ENCODE measurements at regions not wholly inside any gene's neighbourhood (a gene's known extent, or its start where the extent isn't known, plus 50 kb on each side); places are given as distances from the start of the nearest gene placed in this dataset.

GRCh38 chr2:16130541-16130880 lies 190.2 kb downstream of the MYCN start:
- Histone ChIP-seq H3K27me3 (no peaks in the 10 kb centered on the region), H3K9me3 (no peaks in the 10 kb centered on the region), H3K36me3 (no peaks in the 10 kb centered on the region), H3K4me1 (no peaks in the 10 kb centered on the region), H3K27ac (no peak overlapping the region), H3K4me3 (no peak overlapping the region)
- no peak for TF ChIP-seq CTCF (IDR thresholded peaks at IDR 0.05)
- no peak for DNase-seq (ENCODE audit: low spot score)

DNA sequence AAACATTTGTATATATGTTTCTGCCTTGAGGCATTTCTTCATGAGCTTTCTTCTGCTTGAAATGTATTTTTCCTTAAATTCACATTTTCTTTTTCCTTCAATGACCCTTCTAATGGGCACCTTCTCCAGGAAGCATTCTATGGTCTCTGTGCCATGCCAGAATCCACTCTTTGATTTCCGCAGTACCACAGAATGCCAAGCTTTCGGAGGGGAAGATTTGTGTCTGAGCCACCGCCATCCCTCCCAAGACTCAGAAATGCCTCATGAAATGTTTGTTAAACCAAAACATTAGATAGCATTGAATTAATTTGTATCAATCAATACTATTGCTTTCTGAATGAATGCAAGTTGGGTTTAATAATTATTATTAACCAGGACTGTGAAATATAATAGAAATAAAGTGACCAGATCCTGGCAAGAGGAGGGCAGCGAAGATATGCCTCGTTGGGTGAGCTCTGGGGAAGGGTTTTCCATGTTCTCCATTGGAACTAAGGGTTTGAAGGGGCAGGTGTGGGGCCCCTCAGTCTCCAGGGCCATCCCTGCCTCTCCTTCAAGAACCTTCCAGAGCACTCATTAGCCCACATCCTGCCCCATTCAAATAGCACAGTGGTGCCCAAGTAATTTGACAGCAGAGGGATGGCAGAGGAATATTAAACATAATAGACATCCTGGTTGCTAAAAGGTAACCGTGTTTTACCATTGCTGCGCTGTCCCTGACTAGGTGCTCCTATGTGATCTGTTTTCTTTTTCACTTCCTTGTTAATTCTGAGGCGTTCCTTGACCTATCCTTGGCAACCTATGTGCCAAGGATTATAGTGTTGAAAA lies 189.6 kb downstream of the MYCN start:
- Histone ChIP-seq H3K9me3 (no peaks in the 10 kb centered on the region), H3K27ac (no peak overlapping the region), H3K4me3 (no peak overlapping the region), H3K4me1 (no peaks in the 10 kb centered on the region), H3K27me3 (no peaks in the 10 kb centered on the region), H3K36me3 (no peaks in the 10 kb centered on the region)
- DNase-seq (ENCODE audit: low spot score), result no peak
- TF ChIP-seq CTCF (IDR thresholded peaks at IDR 0.05), result no peak

DNA sequence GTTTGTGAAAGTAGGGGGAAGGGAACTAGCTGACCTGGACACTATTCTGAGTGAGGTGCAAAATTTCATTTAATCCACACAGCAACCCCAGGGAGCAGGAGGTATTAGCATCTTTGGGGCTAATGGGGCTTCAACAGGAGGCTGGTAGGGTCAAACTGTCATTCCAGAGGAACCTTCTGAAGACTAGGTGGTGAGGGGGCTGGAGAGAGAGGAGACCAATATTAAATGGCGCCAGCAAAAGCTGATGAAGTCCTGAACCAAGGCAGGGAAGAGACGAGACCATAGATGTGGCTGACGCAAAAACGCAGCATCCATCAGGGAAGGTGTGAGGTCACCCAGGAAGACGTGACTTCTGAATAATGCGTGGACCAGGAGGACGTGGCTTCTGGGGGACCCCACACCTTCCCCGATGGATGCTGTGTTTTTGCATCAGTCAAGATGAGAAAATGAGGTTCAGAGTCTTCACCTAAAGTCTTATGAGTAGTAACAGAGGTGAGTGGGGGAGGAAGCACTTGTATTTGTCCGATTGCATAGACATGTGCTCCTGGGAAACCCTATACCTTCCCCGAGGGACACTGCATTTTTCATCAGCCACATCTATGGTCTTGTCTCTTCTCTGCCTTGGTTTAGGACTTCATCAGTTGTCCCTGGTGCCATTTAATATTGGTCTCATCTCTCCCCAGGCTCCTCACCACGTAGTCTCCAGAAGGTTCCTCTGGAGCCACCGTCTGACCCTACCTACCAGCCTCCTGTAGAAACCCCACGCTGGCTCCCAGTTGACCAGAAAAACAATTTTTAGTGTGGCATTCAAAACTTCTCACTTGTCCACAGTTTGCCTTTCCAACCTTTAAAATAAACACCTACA lies 188.6 kb downstream of the MYCN start:
- DNase-seq (ENCODE audit: low spot score), result no peak
- H3K4me3 ChIP-seq, result no peak overlapping the region
- H3K9me3 ChIP-seq, result no peaks in the 10 kb centered on the region
- no peak for TF ChIP-seq CTCF (IDR thresholded peaks at IDR 0.05)
- no peak overlapping the region for H3K27ac ChIP-seq
- H3K4me1 ChIP-seq, result no peaks in the 10 kb centered on the region
- H3K27me3 ChIP-seq, result no peaks in the 10 kb centered on the region
- no peaks in the 10 kb centered on the region for H3K36me3 ChIP-seq

DNA sequence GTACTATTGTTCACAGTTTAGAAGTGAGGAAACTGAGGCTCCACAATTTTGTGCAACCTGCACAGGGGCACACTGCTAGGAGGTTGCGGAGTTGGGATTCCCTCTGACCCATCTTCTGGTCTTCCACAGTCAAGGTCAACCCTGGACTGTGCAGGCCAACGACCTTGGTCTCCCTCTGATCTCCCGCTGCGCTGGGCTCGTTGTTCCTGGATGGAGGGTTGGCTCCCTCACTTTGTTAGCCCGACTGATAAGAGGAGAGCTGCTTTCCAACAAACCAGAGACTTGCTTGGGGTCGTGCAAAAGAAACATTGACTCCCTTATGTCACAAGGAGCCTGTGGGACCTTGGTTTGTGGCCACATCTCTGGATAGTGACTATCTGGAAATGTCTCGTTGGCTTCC lies 187.6 kb downstream of the MYCN start:
- no peaks in the 10 kb centered on the region for H3K36me3 ChIP-seq
- H3K4me1 ChIP-seq, result no peaks in the 10 kb centered on the region
- DNase-seq (ENCODE audit: low spot score), result no peak
- no peaks in the 10 kb centered on the region for H3K27me3 ChIP-seq
- no peak for TF ChIP-seq CTCF (IDR thresholded peaks at IDR 0.05)
- no peak overlapping the region for H3K27ac ChIP-seq
- H3K4me3 ChIP-seq, result no peak overlapping the region
- no peaks in the 10 kb centered on the region for H3K9me3 ChIP-seq

DNA sequence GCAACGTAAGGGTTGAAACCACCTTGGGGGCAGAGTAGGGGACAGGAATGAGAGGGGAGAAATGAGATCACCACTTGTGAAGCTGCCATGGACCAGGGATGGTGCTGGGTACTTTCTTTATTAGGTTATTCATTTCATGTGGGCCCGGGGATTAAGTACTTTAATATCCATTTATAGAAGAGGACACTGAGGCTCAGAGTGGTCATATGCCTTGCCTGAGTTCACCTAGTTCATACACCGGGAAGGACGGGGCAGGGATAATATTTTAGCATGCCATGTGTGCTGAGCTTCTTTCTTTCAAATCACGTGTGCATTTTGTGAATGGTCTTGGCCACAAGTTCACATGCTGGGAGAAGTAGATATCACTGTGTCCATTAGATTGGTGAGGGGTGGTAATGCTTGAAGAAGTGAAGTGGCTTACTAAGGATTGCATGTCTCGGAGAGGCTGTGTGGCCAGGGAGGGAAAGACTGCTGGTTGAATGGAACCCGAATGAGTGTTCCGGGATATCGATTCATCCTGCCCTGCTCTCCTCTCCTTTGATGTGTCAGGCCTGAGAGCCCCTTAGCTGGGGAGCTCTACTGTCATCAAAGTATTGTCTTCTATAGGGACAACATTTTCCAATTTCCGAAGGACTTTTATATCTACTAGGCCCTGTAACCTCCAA lies 187.1 kb downstream of the MYCN start:
- Histone ChIP-seq H3K27me3 (no peaks in the 10 kb centered on the region), H3K4me1 (no peaks in the 10 kb centered on the region), H3K27ac (no peak overlapping the region), H3K36me3 (no peaks in the 10 kb centered on the region), H3K4me3 (no peak overlapping the region), H3K9me3 (no peaks in the 10 kb centered on the region)
- no peak for DNase-seq (ENCODE audit: low spot score)
- no peak for TF ChIP-seq CTCF (IDR thresholded peaks at IDR 0.05)
